ENCODE measurements at regions not wholly inside any gene's neighbourhood (a gene's known extent, or its start where the extent isn't known, plus 50 kb on each side); places are given as distances from the start of the nearest gene placed in this dataset.

GRCh38 chr15:91537856-91538255, 315.7 kb upstream of the SLCO3A1 start:
- TF ChIP-seq GTF3A (CRISPR knock-in tag; conservative IDR thresholded peaks at IDR 0.05) (no peak), POLR2AphosphoS5 (IDR thresholded peaks at IDR 0.05; ENCODE audit: low read depth, low read length) (no peak), RFX1 (IDR thresholded peaks at IDR 0.05) (no peak), CTCF (CRISPR knock-in tag; IDR thresholded peaks at IDR 0.05) (no peak), ZNF878 (CRISPR knock-in tag; IDR thresholded peaks at IDR 0.05) (no peak), EZH2 (conservative IDR thresholded peaks at IDR 0.05; ENCODE audit: low read depth, low read length) (no peak), ZFP37 (CRISPR knock-in tag; IDR thresholded peaks at IDR 0.05; ENCODE audit: borderline replicate concordance) (no peak), ZNF460 (CRISPR knock-in tag; IDR thresholded peaks at IDR 0.05; ENCODE audit: borderline replicate concordance) (no peak), ZNF446 (CRISPR knock-in tag; IDR thresholded peaks at IDR 0.05) (no peak), TMF1 (CRISPR knock-in tag; IDR thresholded peaks at IDR 0.05; ENCODE audit: low read depth) (no peak), ZNF773 (CRISPR knock-in tag; IDR thresholded peaks at IDR 0.05; ENCODE audit: borderline replicate concordance) (no peak)

Measured in HepG2 (cell line).